H9 (cell line): ENCODE measurements at regions not wholly inside any gene's neighbourhood (a gene's known extent, or its start where the extent isn't known, plus 50 kb on each side); places are given as distances from the start of the nearest gene placed in this dataset.
"Not testable (repeated sequence)": the region's sequence is repeated elsewhere in the genome, so short reads cannot be mapped to it uniquely, and the experiment has no call there.

ENCODE experiments used
- DNase-seq: peaks from one replicate; pipeline ENCODE4 v3.0.0-alpha.2; 2017
- H2AFZ ChIP-seq: one replicate; pipeline ENCODE4 v1.6.1; 2013; ENCODE audit warnings: mild to moderate bottlenecking, low read length, control low read depth, moderate library complexity
- H2AK5ac ChIP-seq: 2 replicates; pipeline ENCODE4 v1.6.1; 2013; ENCODE audit warnings: low read length, control low read depth, mixed read lengths; ENCODE audit not compliant: insufficient read length
- H2BK120ac ChIP-seq: one replicate; pipeline ENCODE4 v1.6.1; 2013; ENCODE audit warnings: low read depth, mild to moderate bottlenecking, low read length, control low read depth, inconsistent platforms; ENCODE audit not compliant: poor library complexity, severe bottlenecking
- H2BK12ac ChIP-seq: 2 replicates; pipeline ENCODE4 v1.6.1; 2013; ENCODE audit warnings: low read length, control low read depth, mixed read lengths, low read depth; ENCODE audit not compliant: insufficient read length
- H2BK15ac ChIP-seq: 2 replicates; pipeline ENCODE4 v1.6.1; 2013; ENCODE audit warnings: low read depth, low read length, control low read depth
- H2BK20ac ChIP-seq: one replicate; pipeline ENCODE4 v1.6.1; 2013; ENCODE audit warnings: low read depth, mild to moderate bottlenecking, low read length, control low read depth, inconsistent platforms; ENCODE audit not compliant: poor library complexity, severe bottlenecking
- H2BK5ac ChIP-seq: 2 replicates; pipeline ENCODE4 v1.6.1; 2013; ENCODE audit warnings: low read length, control low read depth, mixed read lengths; ENCODE audit not compliant: insufficient read length
- H3K14ac ChIP-seq: 2 replicates; pipeline ENCODE4 v1.6.1; 2013; ENCODE audit warnings: low read length, control low read depth; ENCODE audit not compliant: insufficient read depth
- H3K18ac ChIP-seq: 2 replicates; pipeline ENCODE4 v1.6.1; 2013; ENCODE audit warnings: low read depth, mild to moderate bottlenecking, mixed read lengths, low read length, control low read depth; ENCODE audit not compliant: insufficient read length
- H3K23ac ChIP-seq: 2 replicates; pipeline ENCODE4 v1.6.1; 2013; ENCODE audit warnings: low read length, control low read depth, mixed read lengths, low read depth; ENCODE audit not compliant: insufficient read length
- H3K23me2 ChIP-seq: 2 replicates; pipeline ENCODE4 v1.6.1; 2013; ENCODE audit warnings: low read depth, mild to moderate bottlenecking, mixed read lengths, low read length, control low read depth; ENCODE audit not compliant: insufficient read length, poor library complexity, severe bottlenecking
- H3K27ac ChIP-seq: 2 replicates; pipeline ENCODE4 v1.5.1; 2013; ENCODE audit warnings: low read length, control low read depth, mixed read lengths, low read depth; ENCODE audit not compliant: insufficient read length
- H3K27me3 ChIP-seq: 2 replicates; pipeline ENCODE4 v1.6.1; 2013; ENCODE audit warnings: low read length, control low read depth, inconsistent platforms; ENCODE audit not compliant: insufficient read depth
- H3K4ac ChIP-seq: 2 replicates; pipeline ENCODE4 v1.6.1; 2013; ENCODE audit warnings: low read depth, mild to moderate bottlenecking, control low read depth, inconsistent platforms, low read length, moderate library complexity
- H3K4me1 ChIP-seq: 2 replicates; pipeline ENCODE4 v1.6.1; 2013; ENCODE audit warnings: low read length, control low read depth, inconsistent platforms; ENCODE audit not compliant: insufficient read depth
- H3K4me2 ChIP-seq: 2 replicates; pipeline ENCODE4 v1.6.1; 2013; ENCODE audit warnings: low read length, control low read depth, mixed read lengths; ENCODE audit not compliant: insufficient read length, insufficient read depth
- H3K56ac ChIP-seq: 2 replicates; pipeline ENCODE4 v1.6.1; 2013; ENCODE audit warnings: low read depth, mild to moderate bottlenecking, mixed read lengths, low read length, control low read depth; ENCODE audit not compliant: insufficient read length
- H3K79me1 ChIP-seq: 2 replicates; pipeline ENCODE4 v1.6.1; 2013; ENCODE audit warnings: low read depth, mild to moderate bottlenecking, moderate library complexity, low read length, control low read depth, inconsistent platforms; ENCODE audit not compliant: insufficient read depth, poor library complexity, severe bottlenecking
- H3K79me2 ChIP-seq: 2 replicates; pipeline ENCODE4 v1.6.1; 2013; ENCODE audit warnings: low read length, control low read depth, inconsistent platforms; ENCODE audit not compliant: insufficient read depth
- H3K9ac ChIP-seq: 2 replicates; pipeline ENCODE4 v1.6.1; 2013; ENCODE audit warnings: low read length, control low read depth, mixed read lengths; ENCODE audit not compliant: insufficient read length; ENCODE audit errors: extremely low read depth
- H3K9me3 ChIP-seq: one replicate; pipeline ENCODE4 v1.6.1; 2013; ENCODE audit warnings: low read depth, low read length, inconsistent platforms; ENCODE audit not compliant: control insufficient read depth
- H3T11ph ChIP-seq: one replicate; pipeline ENCODE4 v1.6.1; 2013; ENCODE audit warnings: mild to moderate bottlenecking, low read length, control low read depth, inconsistent platforms
- H4K20me1 ChIP-seq: one replicate; pipeline ENCODE4 v1.6.1; 2013; ENCODE audit not compliant: control insufficient read depth, insufficient read length, insufficient read depth
- H4K5ac ChIP-seq: 2 replicates; pipeline ENCODE4 v1.6.1; 2013; ENCODE audit warnings: low read depth, mild to moderate bottlenecking, mixed read lengths, low read length, control low read depth; ENCODE audit not compliant: insufficient read length
- H4K8ac ChIP-seq: replicated peaks from 2 replicates; pipeline ENCODE4 v1.6.1; 2013; ENCODE audit warnings: low read length, control low read depth, mixed read lengths, low read depth; ENCODE audit not compliant: insufficient read length
- H4K91ac ChIP-seq: 2 replicates; pipeline ENCODE4 v1.6.1; 2013; ENCODE audit warnings: low read depth, mild to moderate bottlenecking, moderate library complexity, mixed read lengths, low read length, control low read depth; ENCODE audit not compliant: insufficient read length
- H3K27ac Mint-ChIP-seq, 3 experiments: 2 replicates in 2 of 3; 3 replicates in 1 of 3; pipeline ENCODE4 v1.8.0; 2020 to 2021; ENCODE audit warnings: mixed read lengths in 3 of 3, mild to moderate bottlenecking in 1 of 3, moderate library complexity in 1 of 3
- H3K27me3 Mint-ChIP-seq: 2 replicates; pipeline ENCODE4 v1.8.0; 2021; ENCODE audit warnings: low read depth, mild to moderate bottlenecking, moderate library complexity, mixed read lengths
- H3K36me3 Mint-ChIP-seq, 3 experiments: 2 replicates in 2 of 3; 3 replicates in 1 of 3; pipeline ENCODE4 v1.8.0; 2020 to 2021; ENCODE audit warnings: low read depth in 3 of 3, mixed read lengths in 3 of 3; ENCODE audit not compliant: insufficient read depth in 1 of 3
- H3K4me1 Mint-ChIP-seq, 2 experiments: 2 replicates each; pipeline ENCODE4 v1.8.0; 2020; ENCODE audit warnings: mixed read lengths in 2 of 2
- H3K4me3 Mint-ChIP-seq, 2 experiments: 2 replicates in 1 of 2; 3 replicates in 1 of 2; pipeline ENCODE4 v1.8.0; 2020 to 2021; ENCODE audit warnings: mild to moderate bottlenecking in 2 of 2, mixed read lengths in 2 of 2, moderate library complexity in 1 of 2
- H3K9me3 Mint-ChIP-seq, 2 experiments: 2 replicates in 1 of 2; 3 replicates in 1 of 2; pipeline ENCODE4 v1.8.0; 2020; ENCODE audit warnings: mild to moderate bottlenecking in 2 of 2, mixed read lengths in 2 of 2, moderate library complexity in 1 of 2
- WGBS: extraction: QIAGEN DNeasy Blood & Tissue Kit; methylation state at CpG from one replicate; pipeline ENCODE4 v1.1.7; 2013; ENCODE audit warnings: missing lambda C conversion rate, low lambda C conversion rate, mixed read lengths; ENCODE audit not compliant: insufficient read length; ENCODE audit errors: extremely low coverage; 5-methylcytosine and 5-hydroxymethylcytosine counted together

DNA sequence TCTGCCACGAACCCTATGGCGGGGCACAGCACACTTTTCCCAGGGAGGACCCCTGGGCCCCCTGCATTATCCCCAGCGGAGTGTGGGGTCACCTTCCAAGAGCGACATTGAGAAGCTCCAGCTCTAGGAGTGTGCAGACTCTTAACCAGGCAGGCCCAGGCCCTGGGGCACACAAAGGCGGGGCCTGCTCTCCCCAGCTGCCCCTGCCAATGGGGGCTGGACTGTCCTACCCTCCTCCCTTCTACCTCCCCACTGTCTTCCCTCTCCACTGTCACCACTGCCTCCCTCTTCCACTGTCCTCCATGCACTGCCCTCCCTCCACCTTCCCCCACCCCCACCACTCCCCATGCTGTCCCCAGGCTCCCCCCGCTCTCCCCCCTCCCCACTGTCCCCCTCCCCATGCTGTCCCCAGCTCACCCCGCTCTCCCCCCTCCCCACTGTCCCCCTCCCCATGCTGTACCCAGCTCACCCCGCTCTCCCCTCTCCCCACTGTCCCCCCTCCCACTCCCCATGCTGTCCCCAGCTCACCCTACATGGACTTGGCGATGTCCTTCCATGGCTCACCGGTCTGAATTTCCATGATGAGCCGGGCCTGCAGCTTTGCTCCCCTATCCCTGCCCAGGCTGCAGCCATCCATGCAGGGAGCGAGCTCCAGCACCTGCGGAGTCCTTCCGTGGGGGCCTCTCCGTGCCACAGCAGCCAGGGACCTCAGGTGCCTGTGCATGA, 5483.6 kb upstream of the TPTE start:
- not testable (repeated sequence) for H2BK12ac ChIP-seq, H3K36me3 Mint-ChIP-seq, H3K56ac ChIP-seq, H3K27me3 ChIP-seq, H3K14ac ChIP-seq, DNase-seq, H3K4me1 Mint-ChIP-seq, H2BK120ac ChIP-seq, H4K5ac ChIP-seq, H4K8ac ChIP-seq, H2BK15ac ChIP-seq, H3K23me2 ChIP-seq, H3K23ac ChIP-seq, H3K27ac Mint-ChIP-seq, H3K27ac ChIP-seq, H3K4me1 ChIP-seq, H4K20me1 ChIP-seq, H3K27me3 Mint-ChIP-seq, H2AFZ ChIP-seq, H3K4me2 ChIP-seq, H3K4ac ChIP-seq, H3K9me3 ChIP-seq, H3K9ac ChIP-seq, H2AK5ac ChIP-seq, H3K18ac ChIP-seq, H2BK20ac ChIP-seq, H3K4me3 Mint-ChIP-seq, H2BK5ac ChIP-seq, H4K91ac ChIP-seq, H3K79me1 ChIP-seq, H3T11ph ChIP-seq, H3K9me3 Mint-ChIP-seq, H3K79me2 ChIP-seq
- no CpG with 5 or more reads among the region's 15 CpGs for WGBS

- H2AK5ac ChIP-seq, H4K5ac ChIP-seq, H2BK15ac ChIP-seq, H3K79me1 ChIP-seq, H2BK12ac ChIP-seq, H3K9me3 ChIP-seq, H2BK20ac ChIP-seq, H3K4me2 ChIP-seq, H4K20me1 ChIP-seq, H3K9ac ChIP-seq, H2AFZ ChIP-seq, H3K27ac ChIP-seq, H4K8ac ChIP-seq, H3K56ac ChIP-seq, H3T11ph ChIP-seq, H3K79me2 ChIP-seq, DNase-seq, H2BK5ac ChIP-seq, H3K27ac Mint-ChIP-seq, H4K91ac ChIP-seq, H3K23ac ChIP-seq, H2BK120ac ChIP-seq, H3K27me3 Mint-ChIP-seq, H3K4ac ChIP-seq, H3K18ac ChIP-seq, H3K27me3 ChIP-seq, H3K4me3 Mint-ChIP-seq, H3K14ac ChIP-seq, H3K23me2 ChIP-seq, H3K9me3 Mint-ChIP-seq, H3K36me3 Mint-ChIP-seq, H3K4me1 Mint-ChIP-seq, H3K4me1 ChIP-seq: not testable (repeated sequence)
- WGBS: no CpG with 5 or more reads among the region's 5 CpGs
These were observed 5481.5 kb upstream of the TPTE start for GRCh38 chr21:5039926-5040325.
